LNCAP (cell line): ENCODE measurements at regions not wholly inside any gene's neighbourhood (a gene's known extent, or its start where the extent isn't known, plus 50 kb on each side); places are given as distances from the start of the nearest gene placed in this dataset.

Experiments
- CTCF ChIP-seq: fragments of 450-650 bp; IDR thresholded peaks from 2 replicates; pipeline ENCODE4 v1.5.1; 2017; ENCODE audit warnings: mild to moderate bottlenecking

DNA sequence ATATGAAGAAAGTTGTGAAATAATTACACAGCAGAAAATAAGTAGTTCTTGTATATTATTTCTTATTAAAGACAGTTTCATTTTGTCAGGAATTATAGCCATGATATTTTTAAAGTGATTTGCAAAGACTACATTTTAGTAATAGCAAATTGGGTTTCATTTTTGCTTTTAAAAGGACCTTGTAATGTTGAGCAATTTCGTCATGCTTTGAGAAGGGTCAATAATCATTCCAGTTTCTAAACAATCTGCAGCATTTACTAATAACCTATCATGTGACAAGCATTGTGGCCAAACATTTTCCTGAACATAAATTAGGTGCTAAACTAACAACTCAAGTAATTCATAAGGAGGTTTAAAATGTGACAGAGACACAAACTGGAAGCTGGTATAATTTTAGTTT is 214.4 kb upstream of the CBLB start:
- no peak for TF ChIP-seq CTCF

DNA sequence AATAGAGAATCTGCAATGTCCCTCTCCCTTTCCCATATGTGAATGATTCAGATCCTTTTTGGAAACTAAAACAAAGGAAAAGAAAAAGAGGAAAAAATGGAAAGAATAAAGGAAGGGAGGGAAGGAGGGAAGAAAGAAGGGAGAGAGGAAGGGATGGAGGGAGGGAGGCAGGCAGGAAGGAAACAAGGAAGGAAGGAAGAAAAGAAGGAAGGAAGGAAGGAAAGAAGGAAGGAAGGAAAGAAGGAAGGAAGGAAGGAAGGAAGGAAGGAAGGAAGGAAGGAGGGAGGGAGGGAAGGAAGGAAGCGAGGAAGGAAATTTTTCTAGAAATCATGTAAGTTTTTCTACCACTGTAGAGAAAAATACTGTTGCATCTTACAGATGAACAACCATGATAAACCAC is 215.0 kb upstream of the CBLB start:
- TF ChIP-seq CTCF, result no peak

DNA sequence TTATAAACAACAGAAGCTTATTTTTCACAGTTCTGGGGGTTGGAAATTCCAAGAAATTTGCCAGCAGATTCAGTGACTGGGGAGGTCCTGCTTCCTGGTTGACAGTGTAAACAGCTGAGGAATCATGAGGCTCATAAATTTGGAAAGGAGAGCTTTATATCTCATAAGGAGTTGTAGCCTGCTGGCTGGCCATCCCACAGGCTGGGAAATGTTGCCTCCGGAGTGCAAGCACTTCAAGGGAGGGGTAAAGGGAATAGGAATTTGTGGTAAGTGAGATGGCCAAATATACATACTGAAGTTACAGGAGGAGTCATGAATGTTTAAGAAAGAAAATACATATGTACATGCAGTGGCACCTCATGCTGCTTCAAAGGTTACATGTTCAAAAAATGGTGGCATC is 217.2 kb upstream of the CBLB start:
- TF ChIP-seq CTCF, result no peak

DNA sequence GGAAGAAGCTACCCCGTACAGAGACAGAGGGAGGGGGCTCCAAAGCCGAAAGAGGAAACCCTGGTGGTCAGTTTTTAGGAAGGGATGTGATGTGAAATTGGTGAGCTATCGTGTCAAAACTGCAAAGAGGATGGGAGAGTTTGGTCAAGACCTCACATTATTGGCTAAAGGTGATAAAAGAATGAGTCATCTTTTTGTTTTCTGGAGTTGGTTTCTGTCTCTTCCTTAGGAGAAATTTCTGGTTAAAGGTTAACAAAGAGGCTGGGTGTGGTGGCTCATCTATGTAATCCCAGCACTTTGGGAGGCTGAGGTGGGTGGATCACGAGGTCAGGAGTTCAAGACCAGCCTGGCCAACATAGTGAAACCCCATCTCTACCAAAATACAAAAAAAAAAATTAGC is 217.8 kb upstream of the CBLB start:
- no peak for TF ChIP-seq CTCF

- TF ChIP-seq CTCF, result no peak
Measured at GRCh38 chr3:106088304-106088703, 219.5 kb upstream of the CBLB start.

DNA sequence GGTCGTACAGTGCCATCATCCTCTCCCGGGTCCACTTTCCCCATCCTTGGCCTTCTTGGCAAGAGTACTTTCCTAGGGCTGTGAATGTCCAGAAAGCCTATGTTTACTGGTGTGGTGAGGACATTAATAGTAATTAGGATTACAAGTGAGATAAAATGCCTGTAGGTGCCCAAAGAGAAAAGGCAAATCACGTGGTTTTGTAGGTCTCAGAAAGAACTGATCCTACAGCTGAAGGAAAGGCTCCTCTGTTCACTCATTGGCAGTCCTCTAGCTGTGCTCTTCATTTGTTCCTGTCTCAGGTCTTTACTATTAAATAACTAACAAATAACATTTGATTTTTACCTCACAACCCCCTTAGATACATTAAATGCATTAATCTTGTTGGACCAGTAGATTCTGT is 220.1 kb upstream of the CBLB start:
- TF ChIP-seq CTCF, result no peak

- no peak for TF ChIP-seq CTCF
Measured at GRCh38 chr3:106089806-106090205, 221.0 kb upstream of the CBLB start.

- TF ChIP-seq CTCF, result no peak
Measured at GRCh38 chr3:106092792-106093191, 224.0 kb upstream of the CBLB start.
